DOHH2 (cell line): ENCODE measurements at regions not wholly inside any gene's neighbourhood (a gene's known extent, or its start where the extent isn't known, plus 50 kb on each side); places are given as distances from the start of the nearest gene placed in this dataset.

Experiments used
- CTCF ChIP-seq: fragments of 200-600 bp; sonication (generic); IDR thresholded peaks from one replicate; pipeline ENCODE4 v1.5.1; 2014; ENCODE audit warnings: antibody characterized with exemption, mild to moderate bottlenecking, low read depth, low read length; ENCODE audit not compliant: poor library complexity, severe bottlenecking
- EZH2phosphoT487 ChIP-seq: fragments of 200-600 bp; sonication (generic); IDR thresholded peaks from 2 replicates; pipeline ENCODE4 v1.6.1; 2017; ENCODE audit warnings: borderline replicate concordance, mild to moderate bottlenecking, antibody characterized with exemption, low read length, moderate library complexity, mixed read lengths

DNA sequence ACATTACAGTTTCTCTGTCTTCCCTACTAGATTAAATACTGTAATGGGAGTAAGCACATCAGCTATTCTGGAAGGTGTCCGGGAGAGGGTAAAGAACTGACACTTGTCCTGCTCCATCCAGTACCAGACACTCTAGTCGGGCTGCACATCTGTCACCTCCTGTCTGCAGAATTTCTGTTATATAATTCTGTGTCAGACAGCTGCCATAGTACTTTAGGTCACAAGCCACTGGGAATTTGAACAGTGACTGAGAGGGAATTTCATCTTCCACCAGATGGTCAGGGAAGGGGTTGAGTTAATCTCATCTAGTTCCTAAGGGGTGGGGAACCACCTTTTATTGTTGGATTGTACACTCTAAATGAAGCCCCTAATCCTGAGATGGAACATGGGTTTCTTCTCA lies 58.6 kb upstream of the NUDT7 start:
- no peak for TF ChIP-seq CTCF
- no peak for TF ChIP-seq EZH2phosphoT487
